ENCODE measurements at regions not wholly inside any gene's neighbourhood (a gene's known extent, or its start where the extent isn't known, plus 50 kb on each side); places are given as distances from the start of the nearest gene placed in this dataset.

DNA sequence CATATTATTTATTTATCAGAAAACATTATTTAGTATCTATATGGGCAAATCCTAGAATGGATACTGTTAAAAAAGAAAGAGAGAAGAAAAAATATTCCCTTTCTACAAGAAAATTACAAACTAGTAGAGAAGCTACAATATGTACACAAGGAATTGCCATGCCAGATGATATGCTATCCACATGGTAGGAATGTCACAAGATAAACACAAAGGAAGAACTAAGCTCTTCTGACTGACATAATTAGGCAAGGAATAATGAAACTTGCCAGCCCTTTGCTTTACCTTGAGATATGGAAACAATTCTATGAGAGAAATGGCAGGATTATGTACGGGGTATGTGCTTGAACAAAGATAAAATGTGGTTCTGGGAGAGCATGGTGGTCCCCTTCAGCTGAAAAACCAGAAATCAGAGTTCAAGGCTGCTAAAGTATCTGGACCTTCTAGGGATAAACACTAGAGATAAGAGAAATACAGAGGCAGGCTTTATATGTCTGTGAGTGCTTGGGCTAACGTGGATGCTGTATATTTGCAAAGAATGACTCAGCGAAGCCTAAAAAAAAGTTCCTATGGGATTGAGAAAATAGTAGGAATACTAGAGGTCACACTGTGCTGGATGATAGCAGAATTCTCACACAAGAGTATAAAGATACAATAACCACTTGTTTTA is 451.6 kb downstream of the TLE1 start:
- Histone ChIP-seq H3K9me3 (ENCODE audit: control insufficient read depth, insufficient read depth, low read length) (no peaks in the 10 kb centered on the region; the same call in 1 of the 2 replicates), H3F3A (ENCODE audit: control insufficient read depth, insufficient read depth) (no peaks in the 10 kb centered on the region), H3K4me1 (ENCODE audit: control insufficient read depth, low read length) (no peaks in the 10 kb centered on the region), H3K36me3 (ENCODE audit: control insufficient read depth, low read length) (no peaks in the 10 kb centered on the region), H3K79me2 (ENCODE audit: control insufficient read depth, low read length) (no peaks in the 10 kb centered on the region), H3K4me2 (ENCODE audit: low read length) (no peak overlapping the region), H3K9me2 (replicated peaks; ENCODE audit: control insufficient read depth, low read length) (no peaks in the 10 kb centered on the region), H3K27me3 (ENCODE audit: control insufficient read depth, low read length) (no peaks in the 10 kb centered on the region), H4K20me1 (ENCODE audit: control insufficient read depth, insufficient read depth, low read depth, low read length) (no peaks in the 10 kb centered on the region), H3K27ac (ENCODE audit: low read depth, low read length) (no peak overlapping the region), H3K4me3 (ENCODE audit: low read length) (no peak overlapping the region)
- TF ChIP-seq, protein P1, sequence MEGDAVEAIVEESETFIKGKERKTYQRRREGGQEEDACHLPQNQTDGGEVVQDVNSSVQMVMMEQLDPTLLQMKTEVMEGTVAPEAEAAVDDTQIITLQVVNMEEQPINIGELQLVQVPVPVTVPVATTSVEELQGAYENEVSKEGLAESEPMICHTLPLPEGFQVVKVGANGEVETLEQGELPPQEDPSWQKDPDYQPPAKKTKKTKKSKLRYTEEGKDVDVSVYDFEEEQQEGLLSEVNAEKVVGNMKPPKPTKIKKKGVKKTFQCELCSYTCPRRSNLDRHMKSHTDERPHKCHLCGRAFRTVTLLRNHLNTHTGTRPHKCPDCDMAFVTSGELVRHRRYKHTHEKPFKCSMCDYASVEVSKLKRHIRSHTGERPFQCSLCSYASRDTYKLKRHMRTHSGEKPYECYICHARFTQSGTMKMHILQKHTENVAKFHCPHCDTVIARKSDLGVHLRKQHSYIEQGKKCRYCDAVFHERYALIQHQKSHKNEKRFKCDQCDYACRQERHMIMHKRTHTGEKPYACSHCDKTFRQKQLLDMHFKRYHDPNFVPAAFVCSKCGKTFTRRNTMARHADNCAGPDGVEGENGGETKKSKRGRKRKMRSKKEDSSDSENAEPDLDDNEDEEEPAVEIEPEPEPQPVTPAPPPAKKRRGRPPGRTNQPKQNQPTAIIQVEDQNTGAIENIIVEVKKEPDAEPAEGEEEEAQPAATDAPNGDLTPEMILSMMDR (IDR thresholded peaks at IDR 0.05; ENCODE audit: low read depth, low read length, poor library complexity, severe bottlenecking), result no peak
- no peak for TF ChIP-seq EZH2phosphoT487 (IDR thresholded peaks at IDR 0.05; ENCODE audit: borderline replicate concordance, low read length)

DNA sequence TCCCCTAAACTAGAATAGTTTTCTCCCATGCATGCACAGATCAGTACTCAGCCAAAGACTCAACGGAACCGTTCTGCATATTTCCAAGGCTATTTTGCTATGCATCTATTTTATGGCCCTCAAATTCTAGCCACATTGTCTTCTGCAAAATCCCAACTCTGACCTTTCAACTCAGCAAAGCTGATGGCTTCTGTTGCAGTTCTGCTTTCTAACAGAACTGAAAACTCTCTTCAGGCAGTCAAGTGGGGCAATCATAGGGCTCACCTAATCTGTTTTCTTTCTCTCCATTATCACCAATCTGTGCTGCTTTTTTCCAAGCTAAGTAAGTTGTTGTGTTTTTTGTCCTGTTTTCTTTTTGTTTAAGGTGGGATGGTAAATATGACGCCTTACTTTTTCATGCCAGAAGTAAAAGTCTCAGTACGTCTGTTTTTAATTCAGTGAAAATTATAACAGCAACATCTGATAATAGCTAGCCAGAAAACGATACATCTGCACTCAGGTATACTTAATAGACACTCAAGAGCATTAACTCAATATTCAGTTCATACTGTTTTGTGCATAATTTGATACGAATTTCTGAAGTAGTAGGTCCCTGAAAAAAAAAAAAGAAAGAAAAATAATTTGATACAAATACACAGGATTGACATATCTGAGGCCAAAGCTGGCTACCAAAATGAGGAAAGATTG is 454.3 kb downstream of the TLE1 start:
- H3K79me2 ChIP-seq (ENCODE audit: control insufficient read depth, low read length), result no peaks in the 10 kb centered on the region
- no peak overlapping the region for H3K4me2 ChIP-seq (ENCODE audit: low read length)
- TF ChIP-seq, protein P1 (IDR thresholded peaks at IDR 0.05; ENCODE audit: low read depth, low read length, poor library complexity, severe bottlenecking), result no peak
- TF ChIP-seq EZH2phosphoT487 (IDR thresholded peaks at IDR 0.05; ENCODE audit: borderline replicate concordance, low read length), result no peak
- no peak overlapping the region for H3K4me3 ChIP-seq (ENCODE audit: low read length)
- no peaks in the 10 kb centered on the region for H3K36me3 ChIP-seq (ENCODE audit: control insufficient read depth, low read length)
- no peaks in the 10 kb centered on the region for H3K9me2 ChIP-seq (replicated peaks; ENCODE audit: control insufficient read depth, low read length)
- H3F3A ChIP-seq (ENCODE audit: control insufficient read depth, insufficient read depth), result no peaks in the 10 kb centered on the region
- H3K27me3 ChIP-seq (ENCODE audit: control insufficient read depth, low read length), result no peaks in the 10 kb centered on the region
- no peaks in the 10 kb centered on the region for H3K9me3 ChIP-seq (ENCODE audit: control insufficient read depth, insufficient read depth, low read length)
- H3K27ac ChIP-seq (ENCODE audit: low read depth, low read length), result no peak overlapping the region
- H3K4me1 ChIP-seq (ENCODE audit: control insufficient read depth, low read length), result no peaks in the 10 kb centered on the region
- H4K20me1 ChIP-seq (ENCODE audit: control insufficient read depth, insufficient read depth, low read depth, low read length), result no peaks in the 10 kb centered on the region

DNA sequence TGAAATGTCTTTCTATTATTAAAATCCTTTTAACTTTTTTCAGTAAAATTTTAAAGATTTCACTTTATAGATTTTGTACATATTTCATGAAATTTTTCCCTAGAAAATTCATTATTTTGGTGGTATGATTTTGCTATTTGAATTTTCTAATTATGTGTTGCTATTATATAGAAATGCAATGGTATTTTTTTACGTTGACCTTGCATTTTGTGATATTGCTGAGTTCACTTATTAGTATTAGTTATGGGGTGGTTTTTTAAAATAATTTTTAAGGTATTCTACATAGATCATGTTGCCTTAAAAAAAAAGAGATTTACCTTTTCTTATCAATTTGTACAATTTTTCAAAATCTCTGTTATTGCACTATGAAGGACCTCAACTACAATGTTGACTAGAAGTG is 458.3 kb downstream of the TLE1 start:
- H3K36me3 ChIP-seq (ENCODE audit: control insufficient read depth, low read length), result no peaks in the 10 kb centered on the region
- H3K4me1 ChIP-seq (ENCODE audit: control insufficient read depth, low read length), result no peaks in the 10 kb centered on the region
- TF ChIP-seq, protein P1 (IDR thresholded peaks at IDR 0.05; ENCODE audit: low read depth, low read length, poor library complexity, severe bottlenecking), result no peak
- TF ChIP-seq EZH2phosphoT487 (IDR thresholded peaks at IDR 0.05; ENCODE audit: borderline replicate concordance, low read length), result no peak
- H3K79me2 ChIP-seq (ENCODE audit: control insufficient read depth, low read length), result no peaks in the 10 kb centered on the region
- H3K9me2 ChIP-seq (replicated peaks; ENCODE audit: control insufficient read depth, low read length), result no peaks in the 10 kb centered on the region
- no peak overlapping the region for H3K4me2 ChIP-seq (ENCODE audit: low read length)
- H3K9me3 ChIP-seq (ENCODE audit: control insufficient read depth, insufficient read depth, low read length), result no peaks in the 10 kb centered on the region
- no peak overlapping the region for H3K27ac ChIP-seq (ENCODE audit: low read depth, low read length)
- no peaks in the 10 kb centered on the region for H3F3A ChIP-seq (ENCODE audit: control insufficient read depth, insufficient read depth)
- no peaks in the 10 kb centered on the region for H3K27me3 ChIP-seq (ENCODE audit: control insufficient read depth, low read length)
- H4K20me1 ChIP-seq (ENCODE audit: control insufficient read depth, insufficient read depth, low read depth, low read length), result no peaks in the 10 kb centered on the region
- no peak overlapping the region for H3K4me3 ChIP-seq (ENCODE audit: low read length)
